Stimulated activated CD4-positive, alpha-beta T cell treated with anti-CD3 and anti-CD28 coated beads, Interleukin-1b, Interleukin-23, amount 100 ng/mL, for 4 hours (primary cell): ENCODE measurements at regions not wholly inside any gene's neighbourhood (a gene's known extent, or its start where the extent isn't known, plus 50 kb on each side); places are given as distances from the start of the nearest gene placed in this dataset.
"Not testable (repeated sequence)": the region's sequence is repeated elsewhere in the genome, so short reads cannot be mapped to it uniquely, and the experiment has no call there.

Experiments used
- DNase-seq, 2 donors: peaks; one replicate each; pipeline ENCODE4 v3.0.0-alpha.2; 2020; ENCODE audit warnings: low read depth in 2 of 2

- DNase-seq, result no peak
These were observed 281.1 kb downstream of the WDR11 start for GRCh38 chr10:121132273-121132672.

GRCh38 chr10:121133901-121134300 lies 282.7 kb downstream of the WDR11 start:
- DNase-seq, result no peak

- no peak for DNase-seq
These were observed 283.5 kb downstream of the WDR11 start for GRCh38 chr10:121134711-121135110.

GRCh38 chr10:121135512-121135911 lies 284.4 kb downstream of the WDR11 start:
- no peak for DNase-seq

GRCh38 chr10:121137533-121137932 lies 286.4 kb downstream of the WDR11 start:
- no peak for DNase-seq

GRCh38 chr10:121138112-121138860 lies 287.1 kb downstream of the WDR11 start:
- no peak for DNase-seq

GRCh38 chr10:121138918-121139317 lies 287.8 kb downstream of the WDR11 start:
- DNase-seq, result no peak

GRCh38 chr10:121145802-121146395 lies 294.7 kb downstream of the WDR11 start:
- DNase-seq, result not testable (repeated sequence)

- DNase-seq, result no peak
These were observed 297.8 kb downstream of the WDR11 start for GRCh38 chr10:121148921-121149320.

GRCh38 chr10:121152033-121152432 lies 300.9 kb downstream of the WDR11 start:
- DNase-seq, result no peak

GRCh38 chr10:121152935-121153334 lies 301.8 kb downstream of the WDR11 start:
- no peak for DNase-seq

- no peak for DNase-seq
These were observed 303.1 kb downstream of the WDR11 start for GRCh38 chr10:121154310-121154709.

- no peak for DNase-seq
These were observed 303.7 kb downstream of the WDR11 start for GRCh38 chr10:121154846-121155245.

GRCh38 chr10:121155742-121156474 lies 304.7 kb downstream of the WDR11 start:
- DNase-seq, result no peak

GRCh38 chr10:121157998-121158397 lies 306.8 kb downstream of the WDR11 start:
- DNase-seq, result no peak

- DNase-seq, result no peak
These were observed 307.9 kb downstream of the WDR11 start for GRCh38 chr10:121158988-121159579.

- DNase-seq, result no peak
These were observed 308.5 kb downstream of the WDR11 start for GRCh38 chr10:121159670-121160069.

- no peak for DNase-seq
These were observed 314.1 kb downstream of the WDR11 start for GRCh38 chr10:121165276-121165675.

- no peak for DNase-seq
These were observed 316.5 kb downstream of the WDR11 start for GRCh38 chr10:121167534-121168243.

GRCh38 chr10:121168545-121169216 lies 317.5 kb downstream of the WDR11 start:
- DNase-seq, result no peak

- no peak for DNase-seq
These were observed 318.2 kb downstream of the WDR11 start for GRCh38 chr10:121169406-121169805.
